ENCODE measurements at regions not wholly inside any gene's neighbourhood (a gene's known extent, or its start where the extent isn't known, plus 50 kb on each side); places are given as distances from the start of the nearest gene placed in this dataset.

DNA sequence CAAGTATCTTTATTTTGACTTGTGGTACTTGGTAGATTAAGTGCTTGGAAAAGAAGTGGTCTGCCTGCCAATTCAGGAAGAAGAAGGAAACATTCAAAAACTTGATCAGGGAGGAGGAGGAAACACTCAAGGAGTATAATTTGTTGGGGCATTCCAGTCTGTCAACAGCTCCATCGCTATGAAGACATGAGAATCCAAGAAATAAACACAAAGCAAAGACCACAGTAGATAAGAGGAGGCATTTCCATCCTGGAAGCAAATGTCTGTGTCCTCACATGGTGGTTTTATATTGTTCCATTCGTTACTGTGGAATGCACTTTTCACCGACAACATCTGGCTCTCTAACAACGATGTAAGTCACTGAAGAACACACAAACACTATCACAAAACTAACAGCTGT is 176.1 kb upstream of the FRMD4B start:
- TF ChIP-seq, protein P1, sequence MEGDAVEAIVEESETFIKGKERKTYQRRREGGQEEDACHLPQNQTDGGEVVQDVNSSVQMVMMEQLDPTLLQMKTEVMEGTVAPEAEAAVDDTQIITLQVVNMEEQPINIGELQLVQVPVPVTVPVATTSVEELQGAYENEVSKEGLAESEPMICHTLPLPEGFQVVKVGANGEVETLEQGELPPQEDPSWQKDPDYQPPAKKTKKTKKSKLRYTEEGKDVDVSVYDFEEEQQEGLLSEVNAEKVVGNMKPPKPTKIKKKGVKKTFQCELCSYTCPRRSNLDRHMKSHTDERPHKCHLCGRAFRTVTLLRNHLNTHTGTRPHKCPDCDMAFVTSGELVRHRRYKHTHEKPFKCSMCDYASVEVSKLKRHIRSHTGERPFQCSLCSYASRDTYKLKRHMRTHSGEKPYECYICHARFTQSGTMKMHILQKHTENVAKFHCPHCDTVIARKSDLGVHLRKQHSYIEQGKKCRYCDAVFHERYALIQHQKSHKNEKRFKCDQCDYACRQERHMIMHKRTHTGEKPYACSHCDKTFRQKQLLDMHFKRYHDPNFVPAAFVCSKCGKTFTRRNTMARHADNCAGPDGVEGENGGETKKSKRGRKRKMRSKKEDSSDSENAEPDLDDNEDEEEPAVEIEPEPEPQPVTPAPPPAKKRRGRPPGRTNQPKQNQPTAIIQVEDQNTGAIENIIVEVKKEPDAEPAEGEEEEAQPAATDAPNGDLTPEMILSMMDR (IDR thresholded peaks at IDR 0.05), result no peak
- ATAC-seq (ENCODE audit: low FRiP score) (no peak), DNase-seq (ENCODE audit: low spot score) (no peak)

DNA sequence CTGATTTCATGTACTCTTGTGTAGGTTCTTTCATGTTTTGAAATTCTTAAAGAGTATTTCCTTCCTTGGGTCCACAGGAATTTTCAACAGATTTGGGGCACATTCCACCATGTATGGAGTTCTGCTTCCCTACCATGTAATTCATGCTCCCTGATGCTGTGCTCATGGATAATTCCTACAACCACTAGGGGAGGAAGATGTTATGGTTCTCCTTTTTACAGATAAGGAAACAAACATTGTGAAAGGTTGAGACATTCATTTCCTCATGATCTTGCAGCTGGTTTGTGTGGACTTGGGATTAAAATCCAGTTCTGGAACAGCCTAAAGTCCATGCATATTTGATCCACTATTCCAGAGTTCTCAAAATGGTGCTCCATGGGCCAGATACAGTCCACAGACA is 174.9 kb upstream of the FRMD4B start:
- TF ChIP-seq, protein P1 (IDR thresholded peaks at IDR 0.05), result no peak
- ATAC-seq (ENCODE audit: low FRiP score), result no peak
- no peak for DNase-seq (ENCODE audit: low spot score)

DNA sequence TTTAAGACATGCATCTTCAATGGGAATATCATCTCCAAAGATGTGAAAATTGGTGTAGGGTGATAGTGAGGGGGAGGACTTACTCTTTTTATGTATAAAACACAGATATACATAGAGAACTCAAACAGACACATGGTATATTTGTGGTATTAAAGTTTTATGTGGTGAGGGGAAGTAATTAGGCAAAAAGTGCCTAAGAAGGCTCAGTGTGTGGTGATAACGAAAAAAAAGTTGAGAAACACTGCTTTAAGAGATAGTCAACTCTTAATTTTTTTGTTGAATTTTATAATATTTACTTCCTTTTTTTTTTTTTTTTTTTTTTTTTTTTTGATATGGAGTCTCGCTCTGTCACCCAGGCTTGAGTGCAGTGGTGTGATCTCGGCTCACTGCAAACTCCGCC is 174.2 kb upstream of the FRMD4B start:
- DNase-seq (ENCODE audit: low spot score) (no peak), ATAC-seq (ENCODE audit: low FRiP score) (no peak)
- TF ChIP-seq, protein P1 (IDR thresholded peaks at IDR 0.05), result no peak

DNA sequence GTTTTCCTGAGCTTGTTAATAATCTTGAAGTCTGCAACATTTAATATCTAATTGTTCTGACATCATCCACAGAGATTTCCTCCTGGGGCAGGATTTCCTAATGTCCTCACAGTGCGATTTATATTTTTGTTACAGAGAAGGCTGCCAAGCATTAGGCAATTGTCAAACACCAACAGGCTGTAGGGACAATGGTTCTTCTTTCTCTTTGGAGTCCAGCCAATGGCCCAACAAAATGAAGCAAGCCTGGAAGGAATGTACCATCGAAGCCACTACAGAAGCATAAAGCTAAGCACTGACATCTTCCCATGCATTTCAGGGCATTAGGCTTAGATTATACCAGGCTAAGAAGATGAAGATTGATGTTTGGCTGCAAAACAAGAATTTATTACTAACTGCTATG is 173.0 kb upstream of the FRMD4B start:
- ATAC-seq (ENCODE audit: low FRiP score) (peak; percentile 48), DNase-seq (ENCODE audit: low spot score) (no peak)
- TF ChIP-seq, protein P1 (IDR thresholded peaks at IDR 0.05), result no peak

DNA sequence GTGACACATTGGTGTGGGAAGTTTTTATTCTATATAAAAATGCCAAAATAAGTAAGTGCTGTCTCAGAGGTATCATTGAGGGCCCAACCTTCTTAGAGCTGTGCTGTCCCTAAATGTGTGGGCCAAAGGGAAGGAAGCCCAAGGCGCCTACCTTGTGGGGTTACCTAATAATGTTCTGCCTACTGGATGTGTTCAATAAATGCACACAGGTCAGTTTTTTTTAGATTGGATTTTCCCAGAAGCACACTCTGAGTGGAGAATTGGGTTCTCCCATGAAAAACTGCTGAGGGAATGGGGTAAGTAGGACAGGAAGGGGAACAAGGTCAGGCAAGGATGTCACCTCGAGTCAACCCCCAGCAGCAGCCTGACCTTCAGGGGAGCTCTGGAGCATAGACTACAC is 168.7 kb upstream of the FRMD4B start:
- DNase-seq (ENCODE audit: low spot score), result no peak
- no peak for ATAC-seq (ENCODE audit: low FRiP score)
- TF ChIP-seq, protein P1 (IDR thresholded peaks at IDR 0.05), result no peak

DNA sequence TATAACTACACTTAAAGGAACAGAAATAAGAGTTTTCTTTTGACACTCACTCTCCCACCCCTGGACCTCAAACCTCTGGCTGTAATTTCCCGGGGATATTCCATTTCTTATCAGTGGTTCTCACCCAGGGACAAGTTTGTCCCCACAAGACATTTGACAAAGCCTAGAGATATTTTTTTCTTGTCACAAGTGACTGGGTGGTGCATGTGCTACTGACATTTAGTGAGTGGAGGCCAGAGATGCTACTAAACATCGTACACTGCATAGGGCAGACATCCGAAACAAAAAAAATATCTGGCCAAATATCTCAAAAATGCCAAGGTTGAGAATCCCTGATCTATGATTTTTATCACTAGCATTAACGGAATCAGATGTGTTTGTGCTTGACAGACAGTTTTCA is 168.0 kb upstream of the FRMD4B start:
- ATAC-seq (ENCODE audit: low FRiP score), result no peak
- DNase-seq (ENCODE audit: low spot score), result no peak

DNA sequence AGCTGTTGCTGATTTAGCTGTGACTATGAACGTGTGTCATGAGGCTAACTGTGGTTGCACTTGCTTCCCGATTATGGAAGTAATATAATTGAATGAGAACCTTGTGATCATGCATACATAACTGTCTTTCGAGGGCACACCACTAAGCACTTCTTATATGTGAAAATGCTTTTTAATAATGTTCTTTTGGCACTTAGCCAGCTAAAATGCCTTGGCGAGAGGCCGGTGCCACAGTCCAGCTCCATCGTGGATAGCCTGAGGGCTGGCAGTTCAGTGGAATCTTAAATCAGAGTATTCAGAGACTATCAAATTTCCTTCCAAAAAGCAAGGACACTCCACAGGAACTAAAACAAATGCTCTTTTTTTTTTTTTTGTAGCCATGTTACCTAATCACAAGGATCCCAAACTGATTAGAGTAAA is 161.6 kb upstream of the FRMD4B start:
- DNase-seq (ENCODE audit: low spot score) (no peak), ATAC-seq (ENCODE audit: low FRiP score) (no peak)
- TF ChIP-seq, protein P1 (IDR thresholded peaks at IDR 0.05), result no peak

More for the DNA sequence above, 168.0 kb upstream of the FRMD4B start:
- TF ChIP-seq, protein P1 (IDR thresholded peaks at IDR 0.05), result no peak

All from omental fat pad (tissue), 3 donors.